ENCODE measurements at regions not wholly inside any gene's neighbourhood (a gene's known extent, or its start where the extent isn't known, plus 50 kb on each side); places are given as distances from the start of the nearest gene placed in this dataset.

DNA sequence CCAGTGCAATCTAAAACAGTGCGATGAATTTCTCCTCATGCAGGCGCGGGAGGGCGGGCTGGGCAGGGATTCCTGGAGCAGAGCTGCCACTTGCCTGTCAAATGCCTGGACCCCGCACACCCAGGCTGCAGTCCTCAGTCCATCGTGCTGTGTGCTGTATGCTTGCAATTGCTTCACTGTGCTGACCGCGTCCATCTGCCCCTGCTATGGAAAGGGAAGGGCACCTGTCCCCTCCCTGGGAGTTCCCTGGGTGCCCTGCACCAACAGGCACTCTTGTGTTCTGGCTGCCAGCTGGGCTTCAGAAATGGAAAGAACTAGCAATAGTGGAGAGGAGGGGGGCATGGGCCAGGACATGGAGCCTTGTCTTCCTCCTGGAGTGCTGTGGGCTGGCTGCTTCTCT lies 185.4 kb upstream of the B3GAT1 start:
- TF ChIP-seq POLR2A (IDR thresholded peaks at IDR 0.05): no peak
- TF ChIP-seq, protein P1, sequence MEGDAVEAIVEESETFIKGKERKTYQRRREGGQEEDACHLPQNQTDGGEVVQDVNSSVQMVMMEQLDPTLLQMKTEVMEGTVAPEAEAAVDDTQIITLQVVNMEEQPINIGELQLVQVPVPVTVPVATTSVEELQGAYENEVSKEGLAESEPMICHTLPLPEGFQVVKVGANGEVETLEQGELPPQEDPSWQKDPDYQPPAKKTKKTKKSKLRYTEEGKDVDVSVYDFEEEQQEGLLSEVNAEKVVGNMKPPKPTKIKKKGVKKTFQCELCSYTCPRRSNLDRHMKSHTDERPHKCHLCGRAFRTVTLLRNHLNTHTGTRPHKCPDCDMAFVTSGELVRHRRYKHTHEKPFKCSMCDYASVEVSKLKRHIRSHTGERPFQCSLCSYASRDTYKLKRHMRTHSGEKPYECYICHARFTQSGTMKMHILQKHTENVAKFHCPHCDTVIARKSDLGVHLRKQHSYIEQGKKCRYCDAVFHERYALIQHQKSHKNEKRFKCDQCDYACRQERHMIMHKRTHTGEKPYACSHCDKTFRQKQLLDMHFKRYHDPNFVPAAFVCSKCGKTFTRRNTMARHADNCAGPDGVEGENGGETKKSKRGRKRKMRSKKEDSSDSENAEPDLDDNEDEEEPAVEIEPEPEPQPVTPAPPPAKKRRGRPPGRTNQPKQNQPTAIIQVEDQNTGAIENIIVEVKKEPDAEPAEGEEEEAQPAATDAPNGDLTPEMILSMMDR (IDR thresholded peaks at IDR 0.05): no peak

Data from lower leg skin (tissue), 3 donors.